ENCODE measurements at regions not wholly inside any gene's neighbourhood (a gene's known extent, or its start where the extent isn't known, plus 50 kb on each side); places are given as distances from the start of the nearest gene placed in this dataset.

DNA sequence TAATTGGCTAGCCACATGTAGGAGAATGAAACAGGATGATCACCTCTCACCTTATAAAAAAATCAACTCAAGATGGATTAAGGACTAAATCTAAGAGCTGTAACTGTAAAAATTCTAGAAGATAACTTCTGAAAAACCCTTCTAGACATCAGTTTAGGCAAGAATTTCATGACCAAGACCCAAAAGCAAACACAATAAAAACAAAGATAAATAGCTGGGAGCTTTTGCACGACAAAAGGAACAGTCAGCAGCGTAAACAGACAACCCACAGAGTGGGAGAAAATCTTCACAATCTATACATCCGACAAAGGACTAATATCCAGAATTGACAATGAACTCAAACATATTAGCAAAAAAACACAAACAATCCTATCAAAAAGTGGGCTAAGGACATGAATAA lies 316.3 kb downstream of the METTL4 start:
- TF ChIP-seq, protein P1, sequence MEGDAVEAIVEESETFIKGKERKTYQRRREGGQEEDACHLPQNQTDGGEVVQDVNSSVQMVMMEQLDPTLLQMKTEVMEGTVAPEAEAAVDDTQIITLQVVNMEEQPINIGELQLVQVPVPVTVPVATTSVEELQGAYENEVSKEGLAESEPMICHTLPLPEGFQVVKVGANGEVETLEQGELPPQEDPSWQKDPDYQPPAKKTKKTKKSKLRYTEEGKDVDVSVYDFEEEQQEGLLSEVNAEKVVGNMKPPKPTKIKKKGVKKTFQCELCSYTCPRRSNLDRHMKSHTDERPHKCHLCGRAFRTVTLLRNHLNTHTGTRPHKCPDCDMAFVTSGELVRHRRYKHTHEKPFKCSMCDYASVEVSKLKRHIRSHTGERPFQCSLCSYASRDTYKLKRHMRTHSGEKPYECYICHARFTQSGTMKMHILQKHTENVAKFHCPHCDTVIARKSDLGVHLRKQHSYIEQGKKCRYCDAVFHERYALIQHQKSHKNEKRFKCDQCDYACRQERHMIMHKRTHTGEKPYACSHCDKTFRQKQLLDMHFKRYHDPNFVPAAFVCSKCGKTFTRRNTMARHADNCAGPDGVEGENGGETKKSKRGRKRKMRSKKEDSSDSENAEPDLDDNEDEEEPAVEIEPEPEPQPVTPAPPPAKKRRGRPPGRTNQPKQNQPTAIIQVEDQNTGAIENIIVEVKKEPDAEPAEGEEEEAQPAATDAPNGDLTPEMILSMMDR (IDR thresholded peaks at IDR 0.05) = no peak

DNA sequence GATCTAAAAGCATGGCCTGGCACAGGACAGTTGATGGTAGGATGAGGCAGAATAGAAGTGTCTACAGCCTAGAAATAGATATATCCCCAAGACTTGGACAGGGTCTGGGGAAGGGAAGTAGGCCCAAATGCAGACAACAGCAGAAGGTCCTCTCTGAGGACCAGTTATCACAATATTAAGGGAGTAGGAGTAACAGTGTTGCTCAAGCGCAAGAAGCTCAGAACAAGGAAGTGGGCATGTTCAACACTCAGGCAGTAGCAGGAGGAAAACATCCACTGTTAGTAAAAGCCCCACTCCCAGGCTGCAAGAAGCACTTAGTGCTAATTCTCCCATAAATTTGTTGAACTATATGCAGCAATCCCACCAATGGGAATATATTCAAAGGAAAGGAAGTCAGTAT lies 314.7 kb downstream of the METTL4 start:
- TF ChIP-seq, protein P1 (IDR thresholded peaks at IDR 0.05) = no peak

DNA sequence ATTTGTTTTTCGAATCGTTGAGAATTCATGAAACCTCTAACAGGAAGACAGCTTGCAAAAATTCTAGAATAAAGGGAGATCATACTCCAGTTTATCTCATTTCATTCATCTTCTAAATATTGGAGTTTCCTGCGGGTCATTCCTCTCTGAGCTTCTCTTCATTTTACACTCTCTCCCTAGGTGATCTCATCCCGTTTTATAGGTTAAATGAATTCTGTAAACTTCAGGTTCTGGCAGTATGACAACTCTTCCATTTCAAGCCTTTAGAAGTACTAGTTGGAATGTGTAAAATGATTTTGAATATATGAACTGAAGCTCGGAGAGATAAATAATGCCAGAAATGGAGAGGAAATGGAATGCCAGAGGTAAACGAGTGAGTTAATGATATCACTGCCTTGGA lies 312.4 kb downstream of the METTL4 start:
- TF ChIP-seq, protein P1 (IDR thresholded peaks at IDR 0.05) = no peak

DNA sequence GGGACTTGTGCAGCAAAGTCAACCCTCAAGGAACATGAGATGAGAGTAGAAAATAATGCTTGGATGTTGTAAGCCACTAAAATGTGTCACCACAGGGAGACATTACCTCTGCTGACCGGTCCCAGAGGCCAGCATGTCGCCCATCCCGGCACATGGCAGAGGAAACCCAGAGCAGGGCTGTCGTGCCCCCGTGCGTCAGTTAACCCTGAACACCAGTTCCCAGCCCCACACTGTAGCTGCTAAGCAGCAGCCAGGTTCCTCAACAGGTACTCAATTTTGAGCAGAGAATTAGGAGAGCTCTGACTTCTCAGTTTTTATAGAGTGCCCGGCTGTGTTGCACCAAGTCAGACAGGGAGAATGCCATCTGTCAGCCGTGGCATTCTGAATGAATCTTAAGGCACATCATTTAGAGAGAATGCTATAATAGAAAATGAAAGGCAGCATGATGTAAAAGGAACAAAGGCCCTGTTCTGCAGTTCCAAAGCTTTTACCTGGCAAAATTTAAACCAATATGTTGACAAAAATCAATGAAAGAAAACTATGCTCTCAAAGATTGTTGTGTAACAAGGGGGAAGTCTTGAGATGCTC lies 307.9 kb downstream of the METTL4 start:
- TF ChIP-seq, protein P1 (IDR thresholded peaks at IDR 0.05) = no peak

DNA sequence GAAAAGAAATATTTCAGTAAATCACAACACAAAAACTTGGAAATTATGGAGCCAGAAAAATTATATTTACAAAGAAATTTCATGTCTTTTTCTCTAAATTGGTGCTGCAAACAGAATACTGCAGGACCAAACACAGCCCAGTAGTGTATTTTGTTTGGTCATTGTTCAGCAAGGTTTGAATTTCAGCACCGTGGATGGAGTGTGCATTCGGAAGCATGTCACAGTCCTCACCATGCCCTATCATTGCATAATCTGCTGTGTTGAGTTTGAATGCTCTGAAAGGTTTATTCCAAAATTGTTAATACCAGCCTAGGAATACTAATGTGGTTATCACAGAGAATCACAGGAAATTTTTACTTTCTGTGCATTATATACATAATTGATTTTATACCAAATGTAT lies 296.7 kb downstream of the METTL4 start:
- TF ChIP-seq, protein P1 (IDR thresholded peaks at IDR 0.05) = no peak

DNA sequence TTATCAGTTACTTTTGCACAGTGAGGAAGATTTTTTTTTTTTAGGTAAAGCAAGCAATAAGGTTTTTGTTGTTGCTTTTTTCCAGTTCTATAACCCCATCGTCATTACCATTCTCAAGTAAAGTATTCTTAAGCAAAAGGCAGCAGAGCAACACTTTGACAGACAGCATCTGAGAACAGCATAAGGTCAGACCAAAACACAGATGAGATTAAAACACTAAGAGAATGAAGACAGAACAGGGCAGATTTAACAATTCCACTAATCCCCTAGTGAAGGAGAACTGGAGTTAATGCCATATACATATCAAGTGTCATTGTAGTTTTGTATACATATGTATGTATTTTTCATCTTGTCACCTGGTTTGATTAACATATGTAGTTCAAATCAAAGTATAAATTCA lies 290.2 kb downstream of the METTL4 start:
- TF ChIP-seq, protein P1 (IDR thresholded peaks at IDR 0.05) = no peak

DNA sequence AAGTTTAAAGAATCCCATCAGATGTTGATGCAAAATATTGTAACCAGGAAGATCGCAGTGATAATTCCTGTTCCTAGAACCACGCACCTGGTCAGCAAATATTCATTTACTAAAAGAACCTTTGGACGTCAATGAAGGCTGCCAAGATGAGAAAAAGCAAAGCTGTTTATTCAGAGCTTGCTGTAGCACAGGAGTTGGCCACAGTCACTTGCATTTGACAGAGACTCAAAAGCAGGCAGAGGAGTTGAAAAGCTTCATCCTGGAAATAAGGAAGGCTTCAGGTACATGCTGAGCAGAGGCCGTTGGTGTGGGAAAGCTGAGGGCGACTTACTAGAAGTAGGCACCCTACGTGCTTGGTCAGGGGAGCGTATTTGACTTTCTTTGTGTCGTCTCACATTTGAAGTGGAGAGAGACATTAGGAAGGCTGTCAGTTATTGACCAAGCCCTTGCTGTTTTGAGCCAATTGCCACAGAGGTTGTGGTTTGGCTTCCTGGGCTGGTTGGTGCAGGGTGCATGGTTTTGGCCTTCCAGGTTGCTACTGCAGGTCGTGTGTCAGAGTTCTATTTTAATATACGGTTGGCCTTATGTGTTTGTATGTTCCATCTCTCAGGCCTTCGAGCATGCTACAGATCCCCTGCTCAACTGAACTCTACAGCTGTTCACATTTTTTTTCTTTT lies 289.6 kb downstream of the METTL4 start:
- TF ChIP-seq, protein P1 (IDR thresholded peaks at IDR 0.05) = no peak

Data from LNCAP (cell line).